H1 (cell line): ENCODE measurements at regions not wholly inside any gene's neighbourhood (a gene's known extent, or its start where the extent isn't known, plus 50 kb on each side); places are given as distances from the start of the nearest gene placed in this dataset.

Experiments used
- CTCF ChIA-PET: fragments of 300-600 bp; sonication (Branson Sonifier 250); formaldehyde crosslinking; loops from one replicate; lab custom pipeline; 2021; ENCODE audit not compliant: partially characterized antibody; lab: Charles Lee
- POLR2A ChIA-PET: fragments of 300-600 bp; sonication (Branson Sonifier 250); formaldehyde crosslinking; loops from one replicate; lab custom pipeline; 2021; ENCODE audit warnings: inconsistent platforms; ENCODE audit not compliant: partially characterized antibody; lab: Charles Lee
- DNase-seq, 2 experiments: peaks; one replicate each; pipeline versions ENCODE4 v3.0.0 to v3.0.0-alpha.2; 2010 to 2022; ENCODE audit warnings: low spot score in 2 of 2, low read depth in 1 of 2, mixed read lengths in 1 of 2
- FAIRE-seq: peaks from 2 replicates; lab custom pipeline; 2011; peaks lifted over from hg19 to GRCh38; lab: Jason Lieb, UNC
- H2AFZ ChIP-seq: 2 replicates; pipeline ENCODE4 v1.8.1; 2012; ENCODE audit warnings: low read length, inconsistent platforms
- H2AK5ac ChIP-seq: 2 replicates; pipeline ENCODE4 v1.6.1; 2013; ENCODE audit warnings: low read depth, low read length
- H2BK120ac ChIP-seq: replicated peaks from 2 replicates; pipeline ENCODE3; 2013; ENCODE audit warnings: low read depth, low read length, inconsistent platforms
- H2BK12ac ChIP-seq: 2 replicates; pipeline ENCODE4 v1.6.1; 2013; ENCODE audit warnings: low read depth, low read length
- H2BK15ac ChIP-seq: 2 replicates; pipeline ENCODE4 v1.6.1; 2013; ENCODE audit warnings: low read length
- H2BK20ac ChIP-seq: 2 replicates; pipeline ENCODE4 v1.6.1; 2013; ENCODE audit warnings: low read length
- H2BK5ac ChIP-seq: 2 replicates; pipeline ENCODE4 v1.6.1; 2013; ENCODE audit warnings: low read depth, low read length
- H3K14ac ChIP-seq: 2 replicates; pipeline ENCODE4 v1.6.1; 2013; ENCODE audit warnings: inconsistent platforms; ENCODE audit not compliant: insufficient read length
- H3K18ac ChIP-seq: 2 replicates; pipeline ENCODE4 v1.6.1; 2013; ENCODE audit warnings: low read length; ENCODE audit errors: extremely low read depth
- H3K23ac ChIP-seq: 2 replicates; pipeline ENCODE4 v1.6.1; 2013; ENCODE audit warnings: inconsistent platforms; ENCODE audit not compliant: insufficient read length
- H3K23me2 ChIP-seq: 2 replicates; pipeline ENCODE4 v1.6.1; 2013; ENCODE audit warnings: low read depth, low read length
- H3K27ac ChIP-seq: 2 replicates; pipeline ENCODE4 v1.6.1; 2011; ENCODE audit warnings: low read depth, low read length, inconsistent platforms
- H3K27me3 ChIP-seq, 4 experiments: replicated peaks in 1 of 4; 1 replicate in 1 of 4; 2 replicates in 3 of 4; pipeline versions ENCODE4 v1.6.1 to v1.8.1; 2011 to 2013; ENCODE audit warnings: low read length in 3 of 4, mild to moderate bottlenecking in 3 of 4, inconsistent platforms in 2 of 4, mixed read lengths in 2 of 4, moderate library complexity in 1 of 4; ENCODE audit not compliant: control insufficient read depth in 3 of 4, insufficient read depth in 3 of 4; ENCODE audit errors: extremely low read depth in 1 of 4
- H3K36me3 ChIP-seq, 4 experiments: 2 replicates each; pipeline versions ENCODE4 v1.6.1 to v1.8.1; 2011 to 2013; ENCODE audit warnings: mild to moderate bottlenecking in 4 of 4, low read length in 3 of 4, moderate library complexity in 2 of 4, control low read depth in 1 of 4, inconsistent platforms in 1 of 4; ENCODE audit not compliant: insufficient read depth in 4 of 4, control insufficient read depth in 2 of 4
- H3K4ac ChIP-seq: replicated peaks from 2 replicates; pipeline ENCODE3; 2013; ENCODE audit warnings: low read length, low read depth, mixed read lengths, inconsistent platforms; ENCODE audit not compliant: insufficient read length
- H3K4me1 ChIP-seq, 4 experiments: replicated peaks in 1 of 4; 1 replicate in 1 of 4; 2 replicates in 3 of 4; pipeline versions ENCODE4 v1.6.1 to v1.8.1; 2011 to 2013; ENCODE audit warnings: low read length in 3 of 4, inconsistent platforms in 2 of 4, mixed read lengths in 1 of 4; ENCODE audit not compliant: insufficient read depth in 4 of 4, control insufficient read depth in 3 of 4
- H3K4me2 ChIP-seq, 2 experiments: 2 replicates each; pipeline versions ENCODE4 v1.6.1 to v1.8.1; 2011 to 2013; ENCODE audit warnings: low read depth in 2 of 2, low read length in 2 of 2, control low read depth in 1 of 2, inconsistent platforms in 1 of 2, mild to moderate bottlenecking in 1 of 2; ENCODE audit not compliant: insufficient read depth in 1 of 2
- H3K4me3 ChIP-seq, 4 experiments: fragments of 200-600, 300-600 bp in 1 of 4; sonication (generic), shearing (Covaris generic), sonication (Bioruptor Twin) in 1 of 4; 2 replicates each; pipeline versions ENCODE4 v1.5.1 to v1.8.1; 2011 to 2016; ENCODE audit warnings: low read length in 4 of 4, low read depth in 3 of 4, control low read depth in 2 of 4, inconsistent platforms in 2 of 4, mild to moderate bottlenecking in 2 of 4, mixed read lengths in 1 of 4, moderate library complexity in 1 of 4; ENCODE audit not compliant: insufficient read depth in 2 of 4; ENCODE audit errors: extremely low read depth in 1 of 4
- H3K56ac ChIP-seq: replicated peaks from 2 replicates; pipeline ENCODE3; 2013; ENCODE audit warnings: low read depth, mild to moderate bottlenecking, mixed read lengths, low read length, inconsistent platforms; ENCODE audit not compliant: insufficient read length
- H3K79me1 ChIP-seq: 2 replicates; pipeline ENCODE4 v1.6.1; 2013; ENCODE audit warnings: low read depth, low read length, control low read depth
- H3K79me2 ChIP-seq, 2 experiments: 2 replicates each; pipeline versions ENCODE4 v1.6.1 to v1.8.1; 2012 to 2013; ENCODE audit warnings: low read length in 2 of 2, mild to moderate bottlenecking in 2 of 2, inconsistent platforms in 1 of 2; ENCODE audit not compliant: insufficient read depth in 2 of 2, control insufficient read depth in 1 of 2
- H3K9ac ChIP-seq, 4 experiments: replicated peaks in 1 of 4; 1 replicate in 1 of 4; 2 replicates in 3 of 4; pipeline versions ENCODE4 v1.6.1 to v1.8.1; 2011 to 2013; ENCODE audit warnings: low read depth in 3 of 4, low read length in 3 of 4, control low read depth in 2 of 4, mild to moderate bottlenecking in 2 of 4, moderate library complexity in 2 of 4, inconsistent platforms in 1 of 4; ENCODE audit errors: extremely low read depth in 1 of 4
- H3K9me3 ChIP-seq, 2 experiments: 2 replicates each; pipeline versions ENCODE4 v1.6.1 to v1.8.1; 2012 to 2013; ENCODE audit warnings: mild to moderate bottlenecking in 2 of 2, moderate library complexity in 2 of 2, control low read depth in 1 of 2, inconsistent platforms in 1 of 2, low read depth in 1 of 2, low read length in 1 of 2, mixed read lengths in 1 of 2; ENCODE audit not compliant: insufficient read depth in 2 of 2
- H4K20me1 ChIP-seq, 2 experiments: replicated peaks in 1 of 2; 2 replicates each; pipeline versions ENCODE3 to v1.8.1; 2011 to 2013; ENCODE audit warnings: inconsistent platforms in 2 of 2, low read length in 2 of 2, mild to moderate bottlenecking in 1 of 2; ENCODE audit not compliant: insufficient read depth in 2 of 2, control insufficient read depth in 1 of 2
- H4K5ac ChIP-seq: 2 replicates; pipeline ENCODE4 v1.6.1; 2013; ENCODE audit warnings: low read length, low read depth, mixed read lengths, inconsistent platforms; ENCODE audit not compliant: insufficient read length
- H4K8ac ChIP-seq: 2 replicates; pipeline ENCODE4 v1.8.0; 2013; ENCODE audit warnings: mild to moderate bottlenecking, moderate library complexity, low read length, inconsistent platforms; ENCODE audit not compliant: insufficient read depth; ENCODE audit errors: extremely low read depth
- H4K91ac ChIP-seq: replicated peaks from 2 replicates; pipeline ENCODE3; 2013; ENCODE audit warnings: low read length, mixed read lengths, inconsistent platforms; ENCODE audit not compliant: insufficient read length
- ASH2L ChIP-seq: fragments of 200-600, 300-600 bp; sonication (generic); IDR thresholded peaks from one replicate; pipeline ENCODE4 v1.7.1; 2017; ENCODE audit warnings: low read length
- ATF2 ChIP-seq: IDR thresholded peaks from 2 replicates; pipeline ENCODE4 v1.6.1; 2012; ENCODE audit warnings: low read length, inconsistent platforms
- CBX8 ChIP-seq: fragments of 300-800, 300-1000 bp; sonication (generic); IDR thresholded peaks from 2 replicates; pipeline ENCODE4 v1.7.1; 2016; ENCODE audit warnings: low read depth, low read length, borderline replicate concordance
- CREB1 ChIP-seq: IDR thresholded peaks from 2 replicates; pipeline ENCODE4 v1.6.1; 2012; ENCODE audit warnings: inconsistent platforms
- GTF2F1 ChIP-seq: IDR thresholded peaks from 2 replicates; pipeline ENCODE4 v1.6.1; 2012; ENCODE audit warnings: low read depth, low read length, improper control_type of control experiment, borderline replicate concordance
- MAFK ChIP-seq: IDR thresholded peaks from 2 replicates; pipeline ENCODE4 v1.6.1; 2012; ENCODE audit warnings: low read depth, mild to moderate bottlenecking, improper control_type of control experiment, low read length
- POLR2AphosphoS5 ChIP-seq: IDR thresholded peaks from 2 replicates; pipeline ENCODE4 v1.6.1; 2011; ENCODE audit warnings: low read depth, low read length
- RAD21 ChIP-seq, 2 experiments: IDR thresholded peaks in 1 of 2; conservative IDR thresholded peaks in 1 of 2; 2 replicates each; pipeline ENCODE4 v1.6.1; 2011; ENCODE audit warnings: low read depth in 2 of 2, low read length in 2 of 2, improper control_type of control experiment in 1 of 2, inconsistent platforms in 1 of 2, mild to moderate bottlenecking in 1 of 2, moderate library complexity in 1 of 2
- SP4 ChIP-seq: IDR thresholded peaks from 2 replicates; pipeline ENCODE4 v1.6.1; 2012; ENCODE audit warnings: low read length, inconsistent platforms
- TEAD4 ChIP-seq: IDR thresholded peaks from 2 replicates; pipeline ENCODE4 v1.6.1; 2012; ENCODE audit warnings: low read depth, low read length, inconsistent platforms, mixed read lengths
- USF2 ChIP-seq: IDR thresholded peaks from 2 replicates; pipeline ENCODE4 v1.6.1; 2011; ENCODE audit warnings: low read length, improper control_type of control experiment
- WGBS, 2 experiments: shearing (Covaris generic) in 1 of 2; methylation state at CpG; one replicate each; pipeline versions ENCODE4 v1.1.6 to v1.1.7; 2013 to 2015; ENCODE audit warnings: low lambda C conversion rate in 2 of 2, mixed read lengths in 2 of 2, inconsistent platforms in 1 of 2, low coverage in 1 of 2, missing lambda C conversion rate in 1 of 2; ENCODE audit not compliant: insufficient replicate concordance in 2 of 2, insufficient coverage in 1 of 2, insufficient read length in 1 of 2; ENCODE audit errors: extremely low coverage in 1 of 2, missing lambda C conversion rate in 1 of 2; 5-methylcytosine and 5-hydroxymethylcytosine counted together

DNA sequence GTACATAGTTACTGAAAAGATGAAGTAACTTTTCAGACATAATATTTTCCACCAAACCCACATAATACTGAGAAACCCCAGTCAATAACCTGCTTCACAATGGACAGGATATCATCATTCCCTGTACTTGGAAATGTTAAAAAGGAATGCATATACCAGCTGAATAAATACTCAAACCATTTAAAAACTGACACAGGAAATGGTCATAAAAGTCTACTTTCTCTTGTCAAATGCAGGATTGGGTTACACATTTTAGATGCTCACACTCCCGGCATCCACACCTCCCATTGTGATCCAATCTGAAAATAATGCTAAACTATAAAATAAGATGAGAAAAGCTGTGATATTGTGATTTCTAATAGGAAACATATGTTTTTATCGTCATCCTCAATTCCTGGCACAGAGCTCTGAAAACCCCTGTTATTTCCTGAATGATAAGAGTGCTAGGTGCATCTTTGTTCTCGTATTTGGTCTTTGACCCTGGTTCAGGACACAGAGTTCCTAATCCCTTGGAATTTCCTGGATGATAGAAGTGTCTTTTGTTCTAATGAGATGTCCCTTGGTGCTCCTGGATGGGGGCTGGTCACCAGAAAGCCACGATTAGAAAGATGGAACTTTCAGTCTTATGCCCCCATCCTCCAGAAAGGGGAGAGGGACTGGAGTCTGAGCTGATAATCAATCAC lies 821.3 kb downstream of the TRIML1 start:
- Histone ChIP-seq H4K5ac (no peak overlapping the region), H3K9me3 (no peaks in the 10 kb centered on the region; a peak in 2 of 4 replicates), H3K9ac (no peak overlapping the region), H3K36me3 (no peaks in the 10 kb centered on the region), H2BK20ac (no peak overlapping the region), H3K4ac (no peak overlapping the region), H2BK5ac (no peak overlapping the region), H3K27ac (no peak overlapping the region), H3K56ac (no peak overlapping the region), H2BK15ac (no peak overlapping the region), H2BK12ac (no peak overlapping the region), H3K4me1 (no peaks in the 10 kb centered on the region), H4K20me1 (no peaks in the 10 kb centered on the region), H3K18ac (no peak overlapping the region), H3K79me2 (no peaks in the 10 kb centered on the region), H2AK5ac (no peak overlapping the region), H2AFZ (no peak overlapping the region), H3K4me2 (no peak overlapping the region), H3K23me2 (no peaks in the 10 kb centered on the region), H3K14ac (no peak overlapping the region), H2BK120ac (no peak overlapping the region), H3K79me1 (no peaks in the 10 kb centered on the region), H3K27me3 (no peaks in the 10 kb centered on the region), H4K8ac (no peak overlapping the region), H4K91ac (no peak overlapping the region), H3K4me3 (no peak overlapping the region), H3K23ac (no peak overlapping the region)
- POLR2A ChIA-PET: no interaction called here
- 80% methylated on average over 4 of the region's 4 CpGs; no CpG with 5 or more reads in 1 of the 2 experiments for WGBS, 2 experiments
- FAIRE-seq: no peak
- no peak for DNase-seq
- CTCF ChIA-PET: interaction anchor here (0.9 to 3.9 kb wide), 3 partner anchors 11 to 164 kb away, joined by 3 to 25 read pairs (median 4); no protein-coding TSS in a partner anchor
- TF ChIP-seq POLR2AphosphoS5 (no peak), MAFK (no peak), CREB1 (no peak), SP4 (no peak), RAD21 (IDR thresholded peaks at IDR 0.05 in 1 of 2, conservative IDR thresholded peaks at IDR 0.05 in 1 of 2; ENCODE audit: low read depth in 2 of 2, low read length in 2 of 2) (no peak), TEAD4 (no peak), ATF2 (no peak), USF2 (no peak), GTF2F1 (no peak), ASH2L (no peak), CBX8 (no peak)
